Tibial artery (tissue), 4 donors: ENCODE measurements at regions not wholly inside any gene's neighbourhood (a gene's known extent, or its start where the extent isn't known, plus 50 kb on each side); places are given as distances from the start of the nearest gene placed in this dataset.

Source experiments
- DNase-seq, 2 donors: peaks; one replicate each; pipeline ENCODE4 v3.0.0-alpha.2; 2019
- H3K27ac ChIP-seq, 2 donors: fragments of 200-600 bp; sonication (generic) in 1 of 2; 1 replicate in 1 of 2; 2 replicates in 1 of 2; pipeline ENCODE4 v1.5.1; 2018 to 2019; ENCODE audit warnings: mild to moderate bottlenecking in 1 of 2
- H3K27me3 ChIP-seq, 2 donors: fragments of 200-600 bp; sonication (generic) in 1 of 2; one replicate each; pipeline versions ENCODE4 v1.5.1 to v1.6.0; 2016 to 2019
- H3K36me3 ChIP-seq, 3 donors: fragments of 200-600 bp; sonication (generic) in 2 of 3; one replicate each; pipeline ENCODE4 v1.5.1; 2016 to 2019; ENCODE audit warnings: mild to moderate bottlenecking in 2 of 3
- H3K4me1 ChIP-seq, 4 donors: fragments of 200-600 bp; sonication (generic) in 2 of 4; 1 replicate in 3 of 4; 2 replicates in 1 of 4; pipeline ENCODE4 v1.5.1; 2016 to 2019
- H3K4me3 ChIP-seq, 2 donors: fragments of 200-600 bp; sonication (generic) in 1 of 2; 1 replicate in 1 of 2; 2 replicates in 1 of 2; pipeline ENCODE4 v1.5.1; 2018 to 2019; ENCODE audit warnings: mild to moderate bottlenecking in 2 of 2
- H3K9me3 ChIP-seq, 3 donors: fragments of 200-600 bp; sonication (generic) in 1 of 3; one replicate each; pipeline ENCODE4 v1.5.1; 2016 to 2019
- intact Hi-C: fragments of 100-400 bp; cut with DNase I; formaldehyde crosslinking; loops from one replicate; pipeline ENCODE4 v1.15.0; 2023; ENCODE audit warnings: low total_unique reads
- TF ChIP-seq, protein P1 (sequence below), 2 experiments: fragments of 200-600 bp in 1 of 2; fragments of 450-650 bp in 1 of 2; IDR thresholded peaks; one replicate each; pipeline ENCODE4 v1.5.1; 2017 to 2019; ENCODE audit warnings: antibody characterized with exemption in 2 of 2, mild to moderate bottlenecking in 1 of 2, moderate library complexity in 1 of 2

DNA sequence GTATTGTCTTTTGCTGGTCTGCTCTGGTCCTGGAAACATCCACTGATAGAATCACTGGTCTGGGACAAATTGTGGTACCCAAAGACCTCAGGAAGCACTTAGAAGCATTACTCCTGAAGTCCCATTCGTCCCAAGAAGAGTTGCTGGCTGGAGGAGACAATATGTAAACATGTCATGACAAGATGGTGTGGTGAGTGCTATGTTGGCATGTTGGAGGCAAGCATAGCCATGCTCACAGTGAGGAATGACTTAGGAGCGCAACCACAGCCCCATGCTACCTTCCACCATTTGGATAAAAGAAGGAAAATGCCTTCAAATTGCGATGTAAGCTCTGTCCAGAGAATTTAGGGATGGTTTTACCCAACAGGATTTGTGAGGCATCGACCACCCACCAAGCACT lies 115.8 kb upstream of the STC2 start:
- Histone ChIP-seq H3K9me3 (no peaks in the 10 kb centered on the region), H3K27me3 (no peaks in the 10 kb centered on the region), H3K36me3 (no peaks in the 10 kb centered on the region), H3K27ac (no peak overlapping the region), H3K4me1 (no peaks in the 10 kb centered on the region), H3K4me3 (no peak overlapping the region)
- no peak for DNase-seq
- intact Hi-C loops = no loop called here
- TF ChIP-seq, protein P1, sequence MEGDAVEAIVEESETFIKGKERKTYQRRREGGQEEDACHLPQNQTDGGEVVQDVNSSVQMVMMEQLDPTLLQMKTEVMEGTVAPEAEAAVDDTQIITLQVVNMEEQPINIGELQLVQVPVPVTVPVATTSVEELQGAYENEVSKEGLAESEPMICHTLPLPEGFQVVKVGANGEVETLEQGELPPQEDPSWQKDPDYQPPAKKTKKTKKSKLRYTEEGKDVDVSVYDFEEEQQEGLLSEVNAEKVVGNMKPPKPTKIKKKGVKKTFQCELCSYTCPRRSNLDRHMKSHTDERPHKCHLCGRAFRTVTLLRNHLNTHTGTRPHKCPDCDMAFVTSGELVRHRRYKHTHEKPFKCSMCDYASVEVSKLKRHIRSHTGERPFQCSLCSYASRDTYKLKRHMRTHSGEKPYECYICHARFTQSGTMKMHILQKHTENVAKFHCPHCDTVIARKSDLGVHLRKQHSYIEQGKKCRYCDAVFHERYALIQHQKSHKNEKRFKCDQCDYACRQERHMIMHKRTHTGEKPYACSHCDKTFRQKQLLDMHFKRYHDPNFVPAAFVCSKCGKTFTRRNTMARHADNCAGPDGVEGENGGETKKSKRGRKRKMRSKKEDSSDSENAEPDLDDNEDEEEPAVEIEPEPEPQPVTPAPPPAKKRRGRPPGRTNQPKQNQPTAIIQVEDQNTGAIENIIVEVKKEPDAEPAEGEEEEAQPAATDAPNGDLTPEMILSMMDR (IDR thresholded peaks at IDR 0.05) = no peak

DNA sequence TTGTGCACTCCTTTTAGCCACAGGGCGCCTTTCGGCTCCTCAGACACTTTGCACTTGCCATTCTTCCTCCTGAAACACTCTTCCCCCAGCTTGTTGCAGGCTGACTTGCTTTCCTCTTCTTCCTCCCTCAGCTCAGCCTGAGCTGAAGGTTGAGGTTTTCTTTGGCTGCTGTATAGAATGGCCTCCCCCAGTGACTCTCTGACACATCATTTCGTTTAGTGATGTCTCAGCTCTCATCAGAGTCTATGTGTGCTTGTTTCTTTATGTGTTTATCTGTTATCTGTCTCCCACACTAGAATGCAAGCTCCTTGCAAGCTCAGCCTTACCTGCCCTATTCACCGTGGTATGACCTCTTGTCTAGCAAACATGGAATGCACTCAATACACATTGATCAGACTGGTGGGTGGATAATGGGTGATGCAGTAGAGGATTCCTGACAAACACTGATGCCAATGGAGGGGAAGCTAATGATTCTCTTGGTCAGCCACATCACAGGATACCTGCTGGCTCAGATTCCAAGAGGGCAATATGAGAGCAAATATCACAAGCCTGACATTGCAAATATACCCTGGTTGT lies 112.9 kb upstream of the STC2 start:
- no peaks in the 10 kb centered on the region for H3K4me1 ChIP-seq
- no peaks in the 10 kb centered on the region for H3K27me3 ChIP-seq
- intact Hi-C loops = no loop called here
- no peak for DNase-seq
- no peak overlapping the region for H3K4me3 ChIP-seq
- no peak overlapping the region for H3K27ac ChIP-seq
- no peaks in the 10 kb centered on the region for H3K36me3 ChIP-seq
- TF ChIP-seq, protein P1 (IDR thresholded peaks at IDR 0.05) = no peak
- no peaks in the 10 kb centered on the region for H3K9me3 ChIP-seq

DNA sequence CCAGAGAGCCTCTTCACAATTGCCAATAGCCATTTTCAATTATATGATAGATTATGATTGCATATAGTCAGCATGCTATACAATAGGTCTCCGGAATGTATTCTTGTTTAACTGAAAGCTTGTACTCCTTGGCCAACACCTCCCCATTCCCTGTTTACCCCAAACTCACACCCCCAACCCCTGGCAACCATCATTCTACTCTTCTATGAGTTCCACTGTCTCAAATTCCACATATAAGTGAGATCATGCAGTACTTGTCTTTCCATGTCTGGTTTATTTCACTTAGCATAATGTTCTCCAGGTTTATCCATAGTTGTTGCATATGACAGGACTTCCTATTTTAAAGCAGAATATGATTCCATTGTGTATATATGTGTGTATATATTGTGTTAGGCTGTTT lies 110.7 kb upstream of the STC2 start:
- intact Hi-C loops = no loop called here
- Histone ChIP-seq H3K36me3 (no peaks in the 10 kb centered on the region), H3K27ac (no peak overlapping the region), H3K4me3 (no peak overlapping the region), H3K4me1 (no peaks in the 10 kb centered on the region), H3K27me3 (no peaks in the 10 kb centered on the region), H3K9me3 (no peaks in the 10 kb centered on the region)
- TF ChIP-seq, protein P1 (IDR thresholded peaks at IDR 0.05) = no peak
- no peak for DNase-seq

DNA sequence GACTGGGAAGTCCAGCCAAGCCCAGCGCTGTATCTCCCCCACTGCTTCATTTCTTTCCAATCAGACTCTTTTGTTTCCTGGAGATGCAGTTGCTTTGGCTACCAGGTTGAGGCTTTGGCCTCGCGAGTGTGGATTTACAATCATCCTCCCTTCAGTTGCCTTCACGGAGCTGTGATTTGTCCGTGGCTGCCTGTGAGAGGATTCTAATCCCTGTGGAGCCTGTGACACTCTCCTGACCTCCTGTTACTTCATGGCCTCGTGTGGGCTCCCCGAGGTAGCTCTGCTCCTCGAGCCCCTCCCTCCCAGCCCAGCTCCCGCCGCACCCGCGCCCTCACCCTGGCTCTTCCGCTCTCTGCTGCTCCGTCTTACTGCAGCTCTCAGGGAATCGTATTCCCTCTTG lies 107.2 kb upstream of the STC2 start:
- no peak overlapping the region for H3K4me3 ChIP-seq
- no peaks in the 10 kb centered on the region for H3K27me3 ChIP-seq
- intact Hi-C loops = no loop called here
- H3K4me1 ChIP-seq = no peaks in the 10 kb centered on the region
- no peaks in the 10 kb centered on the region for H3K36me3 ChIP-seq
- H3K9me3 ChIP-seq = no peaks in the 10 kb centered on the region
- no peak for DNase-seq
- TF ChIP-seq, protein P1 (IDR thresholded peaks at IDR 0.05) = no peak
- peak overlapping the region in 1 of 2 donors; percentile 26 for H3K27ac ChIP-seq

DNA sequence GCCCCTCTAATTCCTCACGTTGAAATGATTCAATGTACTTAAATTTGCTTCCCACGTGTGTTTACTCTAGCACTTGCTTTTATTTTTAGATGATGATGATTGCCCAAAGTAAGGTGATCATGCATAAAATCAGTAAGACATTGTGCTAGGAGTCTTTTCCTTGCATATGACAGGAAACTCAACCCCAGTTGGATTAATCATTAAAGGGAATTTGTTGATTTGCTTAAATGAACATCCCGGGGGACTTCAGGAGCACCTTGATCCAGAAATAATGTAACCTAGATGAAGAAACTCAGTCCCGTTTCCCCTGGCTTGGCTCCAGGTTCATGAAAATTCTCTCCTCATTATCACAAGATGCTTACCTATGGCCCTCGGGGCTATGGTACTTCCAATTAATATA lies 106.1 kb upstream of the STC2 start:
- no peak for DNase-seq
- Histone ChIP-seq H3K9me3 (no peaks in the 10 kb centered on the region), H3K27ac (no peak overlapping the region), H3K4me3 (no peak overlapping the region), H3K4me1 (no peaks in the 10 kb centered on the region), H3K27me3 (no peaks in the 10 kb centered on the region), H3K36me3 (no peaks in the 10 kb centered on the region)
- intact Hi-C loops = no loop called here
- TF ChIP-seq, protein P1 (IDR thresholded peaks at IDR 0.05) = no peak

DNA sequence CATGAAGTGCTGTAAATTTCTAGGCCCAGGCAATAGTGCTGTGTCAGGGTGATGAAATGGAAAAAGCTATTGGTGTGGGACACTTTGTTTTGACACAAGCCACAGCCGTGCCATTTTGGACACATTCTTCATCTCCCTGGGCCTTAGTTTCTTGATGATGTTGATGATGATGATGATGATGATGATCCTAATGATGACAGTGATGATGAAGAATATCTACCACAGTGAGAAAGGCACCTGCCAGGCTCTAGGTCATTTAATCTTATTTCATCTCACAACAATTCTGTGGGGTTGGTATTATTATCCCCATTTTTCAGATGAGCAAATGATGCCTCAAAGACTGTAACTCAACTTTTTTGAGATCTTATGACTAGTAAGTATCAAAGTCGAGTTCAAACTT lies 102.2 kb upstream of the STC2 start:
- Histone ChIP-seq H3K27me3 (no peaks in the 10 kb centered on the region), H3K9me3 (no peaks in the 10 kb centered on the region), H3K4me1 (no peaks in the 10 kb centered on the region), H3K36me3 (no peaks in the 10 kb centered on the region), H3K27ac (no peak overlapping the region), H3K4me3 (no peak overlapping the region)
- DNase-seq = no peak
- TF ChIP-seq, protein P1 (IDR thresholded peaks at IDR 0.05) = no peak
- intact Hi-C loops = no loop called here
